ENCODE measurements at regions not wholly inside any gene's neighbourhood (a gene's known extent, or its start where the extent isn't known, plus 50 kb on each side); places are given as distances from the start of the nearest gene placed in this dataset.

GRCh38 chr13:73397496-73398305, 338.9 kb downstream of the KLF5 start:
- no peak overlapping the region for H3K4me3 ChIP-seq (ENCODE audit: low read depth in 1 of 3, low read length in 3 of 3)
- DNase-seq (peak in 1 of 2 donors; percentile 50), FAIRE-seq (no peak)
- peaks cover 2 to 39% (median 7%) of the 10 kb centered on the region in 3 donors for H3K4me1 ChIP-seq (ENCODE audit: control insufficient read depth in 3 of 3, insufficient read depth in 2 of 3, low read depth in 1 of 3, low read length in 2 of 3)
- H3K27ac ChIP-seq (ENCODE audit: low read depth in 1 of 3, low read length in 2 of 3), result peak overlapping the region in 1 of 3 donors; percentile 70
- no peaks in the 10 kb centered on the region for H3K36me3 ChIP-seq (ENCODE audit: control insufficient read depth in 3 of 3, insufficient read depth in 2 of 3, low read depth in 1 of 3, low read length in 3 of 3)
- no peaks in the 10 kb centered on the region for H3K27me3 ChIP-seq (ENCODE audit: control insufficient read depth in 3 of 3, insufficient read depth in 3 of 3, low read length in 3 of 3)
- 65 to 76% (median 65%) methylated on average over 8 of the region's 8 CpGs for WGBS, 3 donors
- no peaks in the 10 kb centered on the region for H3K9me3 ChIP-seq (ENCODE audit: control insufficient read depth in 2 of 2, insufficient read depth in 1 of 2, low read depth in 1 of 2, low read length in 1 of 2)

- no peak for DNase-seq
- no peak for FAIRE-seq
- peaks cover 0 to 8% of the 10 kb centered on the region in 2 donors for H3K9me3 ChIP-seq (ENCODE audit: control insufficient read depth in 2 of 2, insufficient read depth in 1 of 2, low read depth in 1 of 2, low read length in 1 of 2)
- peaks cover 0 to 12% (median 0%) of the 10 kb centered on the region in 3 donors for H3K4me1 ChIP-seq (ENCODE audit: control insufficient read depth in 3 of 3, insufficient read depth in 2 of 3, low read depth in 1 of 3, low read length in 2 of 3)
- H3K27me3 ChIP-seq (ENCODE audit: control insufficient read depth in 3 of 3, insufficient read depth in 3 of 3, low read length in 3 of 3), result no peaks in the 10 kb centered on the region
- no peaks in the 10 kb centered on the region for H3K36me3 ChIP-seq (ENCODE audit: control insufficient read depth in 3 of 3, insufficient read depth in 2 of 3, low read depth in 1 of 3, low read length in 3 of 3)
- H3K4me3 ChIP-seq (ENCODE audit: low read depth in 1 of 3, low read length in 3 of 3), result no peak overlapping the region
- no peak overlapping the region for H3K27ac ChIP-seq (ENCODE audit: low read depth in 1 of 3, low read length in 2 of 3)
These were observed 335.3 kb downstream of the KLF5 start for GRCh38 chr13:73394066-73394465.

GRCh38 chr13:73390100-73390499, 331.3 kb downstream of the KLF5 start:
- DNase-seq (no peak), FAIRE-seq (no peak)
- Histone ChIP-seq H3K27ac (ENCODE audit: low read depth in 1 of 3, low read length in 2 of 3) (no peak overlapping the region), H3K27me3 (ENCODE audit: control insufficient read depth in 3 of 3, insufficient read depth in 3 of 3, low read length in 3 of 3) (no peaks in the 10 kb centered on the region), H3K4me1 (ENCODE audit: control insufficient read depth in 3 of 3, insufficient read depth in 2 of 3, low read depth in 1 of 3, low read length in 2 of 3) (no peaks in the 10 kb centered on the region), H3K4me3 (ENCODE audit: low read depth in 1 of 3, low read length in 3 of 3) (no peak overlapping the region), H3K9me3 (ENCODE audit: control insufficient read depth in 2 of 2, insufficient read depth in 1 of 2, low read depth in 1 of 2, low read length in 1 of 2) (peaks cover 0 to 8% of the 10 kb centered on the region in 2 donors), H3K36me3 (ENCODE audit: control insufficient read depth in 3 of 3, insufficient read depth in 2 of 3, low read depth in 1 of 3, low read length in 3 of 3) (no peaks in the 10 kb centered on the region)
- 85 to 93% (median 92%) methylated on average over 2 of the region's 2 CpGs for WGBS, 3 donors

- no peak for DNase-seq
- Histone ChIP-seq H3K27me3 (ENCODE audit: control insufficient read depth in 3 of 3, insufficient read depth in 3 of 3, low read length in 3 of 3) (no peaks in the 10 kb centered on the region), H3K4me3 (ENCODE audit: low read depth in 1 of 3, low read length in 3 of 3) (no peak overlapping the region), H3K36me3 (ENCODE audit: control insufficient read depth in 3 of 3, insufficient read depth in 2 of 3, low read depth in 1 of 3, low read length in 3 of 3) (no peaks in the 10 kb centered on the region), H3K4me1 (ENCODE audit: control insufficient read depth in 3 of 3, insufficient read depth in 2 of 3, low read depth in 1 of 3, low read length in 2 of 3) (no peaks in the 10 kb centered on the region), H3K27ac (ENCODE audit: low read depth in 1 of 3, low read length in 2 of 3) (no peak overlapping the region), H3K9me3 (ENCODE audit: control insufficient read depth in 2 of 2, insufficient read depth in 1 of 2, low read depth in 1 of 2, low read length in 1 of 2) (peaks cover 0 to 8% of the 10 kb centered on the region in 2 donors)
- no peak for FAIRE-seq
These were observed 329.8 kb downstream of the KLF5 start for GRCh38 chr13:73388586-73388985.

- Histone ChIP-seq H3K27ac (ENCODE audit: low read depth in 1 of 3, low read length in 2 of 3) (no peak overlapping the region), H3K4me1 (ENCODE audit: control insufficient read depth in 3 of 3, insufficient read depth in 2 of 3, low read depth in 1 of 3, low read length in 2 of 3) (no peaks in the 10 kb centered on the region), H3K36me3 (ENCODE audit: control insufficient read depth in 3 of 3, insufficient read depth in 2 of 3, low read depth in 1 of 3, low read length in 3 of 3) (no peaks in the 10 kb centered on the region), H3K4me3 (ENCODE audit: low read depth in 1 of 3, low read length in 3 of 3) (no peak overlapping the region), H3K9me3 (ENCODE audit: control insufficient read depth in 2 of 2, insufficient read depth in 1 of 2, low read depth in 1 of 2, low read length in 1 of 2) (peaks cover 0 to 8% of the 10 kb centered on the region in 2 donors), H3K27me3 (ENCODE audit: control insufficient read depth in 3 of 3, insufficient read depth in 3 of 3, low read length in 3 of 3) (no peaks in the 10 kb centered on the region)
- DNase-seq, result no peak
- WGBS, 3 donors, result 85 to 94% (median 91%) methylated on average over 6 of the region's 6 CpGs
- no peak for FAIRE-seq
These were observed 328.5 kb downstream of the KLF5 start for GRCh38 chr13:73387318-73387717.

GRCh38 chr13:73385848-73386247, 327.0 kb downstream of the KLF5 start:
- DNase-seq, result no peak
- Histone ChIP-seq H3K9me3 (ENCODE audit: control insufficient read depth in 2 of 2, insufficient read depth in 1 of 2, low read depth in 1 of 2, low read length in 1 of 2) (peaks cover 0 to 8% of the 10 kb centered on the region in 2 donors), H3K27me3 (ENCODE audit: control insufficient read depth in 3 of 3, insufficient read depth in 3 of 3, low read length in 3 of 3) (no peaks in the 10 kb centered on the region), H3K4me1 (ENCODE audit: control insufficient read depth in 3 of 3, insufficient read depth in 2 of 3, low read depth in 1 of 3, low read length in 2 of 3) (no peaks in the 10 kb centered on the region), H3K36me3 (ENCODE audit: control insufficient read depth in 3 of 3, insufficient read depth in 2 of 3, low read depth in 1 of 3, low read length in 3 of 3) (no peaks in the 10 kb centered on the region), H3K27ac (ENCODE audit: low read depth in 1 of 3, low read length in 2 of 3) (no peak overlapping the region), H3K4me3 (ENCODE audit: low read depth in 1 of 3, low read length in 3 of 3) (no peak overlapping the region)
- FAIRE-seq, result no peak

GRCh38 chr13:73372666-73373627, 314.1 kb downstream of the KLF5 start:
- DNase-seq, result peak; percentile 12 to 30
- no peak for FAIRE-seq

GRCh38 chr13:73370066-73370465, 311.3 kb downstream of the KLF5 start:
- H3K36me3 ChIP-seq (ENCODE audit: control insufficient read depth in 3 of 3, insufficient read depth in 2 of 3, low read depth in 1 of 3, low read length in 3 of 3), result no peaks in the 10 kb centered on the region

More at GRCh38 chr13:73372666-73373627, 314.1 kb downstream of the KLF5 start:
- no peaks in the 10 kb centered on the region for H3K36me3 ChIP-seq (ENCODE audit: control insufficient read depth in 3 of 3, insufficient read depth in 2 of 3, low read depth in 1 of 3, low read length in 3 of 3)
- H3K4me1 ChIP-seq (ENCODE audit: control insufficient read depth in 3 of 3, insufficient read depth in 2 of 3, low read depth in 1 of 3, low read length in 2 of 3), result peaks cover 0 to 8% (median 4%) of the 10 kb centered on the region in 3 donors
- 73 to 78% (median 75%) methylated on average over 5 of the region's 5 CpGs for WGBS, 3 donors
- H3K4me3 ChIP-seq (ENCODE audit: low read depth in 1 of 3, low read length in 3 of 3), result no peak overlapping the region
- no peak overlapping the region for H3K27ac ChIP-seq (ENCODE audit: low read depth in 1 of 3, low read length in 2 of 3)
- H3K27me3 ChIP-seq (ENCODE audit: control insufficient read depth in 3 of 3, insufficient read depth in 3 of 3, low read length in 3 of 3), result no peaks in the 10 kb centered on the region
- peaks cover 0 to 3% of the 10 kb centered on the region in 2 donors for H3K9me3 ChIP-seq (ENCODE audit: control insufficient read depth in 2 of 2, insufficient read depth in 1 of 2, low read depth in 1 of 2, low read length in 1 of 2)

More at GRCh38 chr13:73370066-73370465, 311.3 kb downstream of the KLF5 start:
- no peak for FAIRE-seq
- Histone ChIP-seq H3K27ac (ENCODE audit: low read depth in 1 of 3, low read length in 2 of 3) (no peak overlapping the region), H3K27me3 (ENCODE audit: control insufficient read depth in 3 of 3, insufficient read depth in 3 of 3, low read length in 3 of 3) (no peaks in the 10 kb centered on the region), H3K4me1 (ENCODE audit: control insufficient read depth in 3 of 3, insufficient read depth in 2 of 3, low read depth in 1 of 3, low read length in 2 of 3) (peaks cover 1 to 18% (median 4%) of the 10 kb centered on the region in 3 donors), H3K9me3 (ENCODE audit: control insufficient read depth in 2 of 2, insufficient read depth in 1 of 2, low read depth in 1 of 2, low read length in 1 of 2) (no peaks in the 10 kb centered on the region), H3K4me3 (ENCODE audit: low read depth in 1 of 3, low read length in 3 of 3) (no peak overlapping the region)
- WGBS, 3 donors, result 84 to 86% (median 84%) methylated on average over 3 of the region's 3 CpGs
- no peak for DNase-seq

All from small intestine (tissue), 7 donors.